WTC11 (cell line): ENCODE measurements at regions not wholly inside any gene's neighbourhood (a gene's known extent, or its start where the extent isn't known, plus 50 kb on each side); places are given as distances from the start of the nearest gene placed in this dataset.

Source experiments
- ATAC-seq: fragments of 200-7000 bp; cut with Tn5 transposase; 2 replicates; pipeline ENCODE4 v1.10.0; 2021; ENCODE audit warnings: mild to moderate bottlenecking, moderate library complexity
- CTCF ChIA-PET: fragments of 300-600 bp; sonication (Branson Sonifier 250); formaldehyde crosslinking; loops from one replicate; lab custom pipeline; 2021; ENCODE audit warnings: antibody characterized with exemption; lab: Charles Lee
- POLR2A ChIA-PET: fragments of 350-600 bp; sonication (Branson Sonifier 250); formaldehyde crosslinking; loops from one replicate; lab custom pipeline; 2021; ENCODE audit warnings: antibody characterized with exemption; lab: Charles Lee
- DNase-seq: peaks from one replicate; pipeline ENCODE4 v3.0.0; 2021; ENCODE audit warnings: low spot score
- H3K27ac Mint-ChIP-seq: 2 replicates; pipeline ENCODE4 v1.8.0; 2021; ENCODE audit warnings: mixed read lengths
- H3K27me3 Mint-ChIP-seq: 2 replicates; pipeline ENCODE4 v1.8.0; 2021; ENCODE audit warnings: low read depth, mild to moderate bottlenecking, moderate library complexity, mixed read lengths
- H3K36me3 Mint-ChIP-seq: 2 replicates; pipeline ENCODE4 v1.8.0; 2021; ENCODE audit warnings: mixed read lengths
- H3K4me1 Mint-ChIP-seq: 2 replicates; pipeline ENCODE4 v1.8.0; 2022; ENCODE audit warnings: mixed read lengths
- H3K4me3 Mint-ChIP-seq: 2 replicates; pipeline ENCODE4 v1.8.0; 2021; ENCODE audit warnings: mild to moderate bottlenecking, moderate library complexity, mixed read lengths
- H3K9me3 Mint-ChIP-seq: 2 replicates; pipeline ENCODE4 v1.8.0; 2021; ENCODE audit warnings: mixed read lengths
- CBFB ChIP-seq: sonication (generic); formaldehyde crosslinking; IDR thresholded peaks from 2 replicates; pipeline ENCODE4 v1.8.1; 2022; ENCODE audit warnings: mild to moderate bottlenecking, low read depth, missing genetic modification reagents
- MXD4 ChIP-seq: fragments of 250-450 bp; sonication (Bioruptor Pico); IDR thresholded peaks from 2 replicates; pipeline ENCODE4 v1.8.0; 2021; ENCODE audit warnings: mild to moderate bottlenecking, moderate library complexity, borderline replicate concordance
- NFE2L1 ChIP-seq: sonication (generic); formaldehyde crosslinking; IDR thresholded peaks from 2 replicates; pipeline ENCODE4 v1.8.1; 2023; ENCODE audit warnings: missing genetic modification reagents
- TCF7 ChIP-seq: sonication (generic); formaldehyde crosslinking; IDR thresholded peaks from 2 replicates; pipeline ENCODE4 v1.8.0; 2022; ENCODE audit warnings: mild to moderate bottlenecking, low read depth, missing genetic modification reagents, moderate library complexity
- ZBTB21 ChIP-seq: sonication (generic); formaldehyde crosslinking; IDR thresholded peaks from 2 replicates; pipeline ENCODE4 v1.8.1; 2023; ENCODE audit warnings: mild to moderate bottlenecking, missing genetic modification reagents, borderline replicate concordance
- ZNF121 ChIP-seq: sonication (generic); formaldehyde crosslinking; IDR thresholded peaks from 2 replicates; pipeline ENCODE4 v1.8.0; 2023; ENCODE audit warnings: missing genetic modification reagents
- ZNF219 ChIP-seq: sonication (generic); formaldehyde crosslinking; IDR thresholded peaks from 2 replicates; pipeline ENCODE4 v1.8.0; 2023; ENCODE audit warnings: missing genetic modification reagents, mild to moderate bottlenecking, borderline replicate concordance
- ZNF317 ChIP-seq: sonication (generic); formaldehyde crosslinking; IDR thresholded peaks from 2 replicates; pipeline ENCODE4 v1.8.1; 2023; ENCODE audit warnings: low read depth, mild to moderate bottlenecking, moderate library complexity, missing genetic modification reagents, borderline replicate concordance
- ZNF423 ChIP-seq: fragments of 250-450 bp; sonication (Bioruptor Pico); IDR thresholded peaks from 2 replicates; pipeline ENCODE4 v2.1.2; 2022; ENCODE audit warnings: mild to moderate bottlenecking, moderate library complexity
- TF ChIP-seq, protein P1 (sequence below): sonication (generic); formaldehyde crosslinking; IDR thresholded peaks from 2 replicates; pipeline ENCODE4 v1.8.1; 2023; ENCODE audit warnings: mild to moderate bottlenecking, missing genetic modification reagents
- TF ChIP-seq, protein P2 (sequence below): sonication (generic); formaldehyde crosslinking; IDR thresholded peaks from 2 replicates; pipeline ENCODE4 v1.8.1; 2023; ENCODE audit warnings: mild to moderate bottlenecking, missing genetic modification reagents, borderline replicate concordance
- TF ChIP-seq, protein P3 (sequence below): sonication (generic); formaldehyde crosslinking; IDR thresholded peaks from 2 replicates; pipeline ENCODE4 v1.8.1; 2022; ENCODE audit warnings: missing genetic modification reagents, borderline replicate concordance
- TF ChIP-seq, protein P4 (sequence below): fragments of 250-450 bp; sonication (Bioruptor Pico); IDR thresholded peaks from 2 replicates; pipeline ENCODE4 v2.1.2; 2022; ENCODE audit warnings: mild to moderate bottlenecking, moderate library complexity
- TF ChIP-seq, protein P5 (sequence below): fragments of 250-450 bp; sonication (Bioruptor Pico); IDR thresholded peaks from 2 replicates; pipeline ENCODE4 v1.9.0; 2021; ENCODE audit warnings: mild to moderate bottlenecking
- TF ChIP-seq, protein P6 (sequence below): sonication (generic); formaldehyde crosslinking; IDR thresholded peaks from 2 replicates; pipeline ENCODE4 v1.8.1; 2023; ENCODE audit warnings: mild to moderate bottlenecking, missing genetic modification reagents, moderate library complexity

DNA sequence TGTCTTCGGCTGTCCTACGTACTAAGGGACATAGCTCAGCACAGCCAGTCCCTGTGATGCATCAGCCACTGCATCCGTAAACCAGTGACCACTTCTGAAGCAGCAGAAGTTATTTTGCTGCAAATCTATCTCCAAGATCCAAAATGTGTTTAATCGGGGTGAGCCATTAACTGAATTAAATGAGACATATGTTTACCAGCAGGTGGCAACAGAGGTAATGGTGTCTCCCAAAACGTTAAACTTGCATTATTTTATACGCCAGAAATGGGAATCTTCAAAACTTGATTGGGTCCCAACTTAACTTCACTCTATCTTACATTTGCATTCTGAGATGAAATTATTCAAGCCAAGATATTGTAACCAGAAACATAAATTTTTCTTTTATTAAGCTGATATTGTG is 75.3 kb upstream of the BOC start:
- H3K4me1 Mint-ChIP-seq, result peaks cover 9% of the 10 kb centered on the region
- H3K27ac Mint-ChIP-seq, result no peak overlapping the region

DNA sequence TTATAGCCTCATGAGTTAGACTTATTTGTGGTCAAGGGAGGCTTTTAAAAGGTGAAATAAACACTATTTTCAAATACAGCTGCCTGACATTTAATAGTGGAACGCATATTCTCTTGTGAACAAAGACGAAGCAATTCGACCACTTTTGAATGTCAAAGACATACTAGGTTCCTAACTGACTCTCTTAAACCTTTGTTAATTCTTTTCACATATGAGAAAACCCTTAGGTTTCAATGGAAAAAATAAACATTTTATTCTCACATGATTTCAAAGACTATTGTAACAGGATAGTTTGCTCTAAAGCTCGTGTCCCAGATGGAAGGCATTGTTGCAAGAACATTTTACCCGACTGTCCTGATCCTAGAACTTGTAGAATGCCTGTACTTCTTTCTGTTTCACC is 74.8 kb upstream of the BOC start:
- no peak overlapping the region for H3K27ac Mint-ChIP-seq
- TF ChIP-seq, protein P1, sequence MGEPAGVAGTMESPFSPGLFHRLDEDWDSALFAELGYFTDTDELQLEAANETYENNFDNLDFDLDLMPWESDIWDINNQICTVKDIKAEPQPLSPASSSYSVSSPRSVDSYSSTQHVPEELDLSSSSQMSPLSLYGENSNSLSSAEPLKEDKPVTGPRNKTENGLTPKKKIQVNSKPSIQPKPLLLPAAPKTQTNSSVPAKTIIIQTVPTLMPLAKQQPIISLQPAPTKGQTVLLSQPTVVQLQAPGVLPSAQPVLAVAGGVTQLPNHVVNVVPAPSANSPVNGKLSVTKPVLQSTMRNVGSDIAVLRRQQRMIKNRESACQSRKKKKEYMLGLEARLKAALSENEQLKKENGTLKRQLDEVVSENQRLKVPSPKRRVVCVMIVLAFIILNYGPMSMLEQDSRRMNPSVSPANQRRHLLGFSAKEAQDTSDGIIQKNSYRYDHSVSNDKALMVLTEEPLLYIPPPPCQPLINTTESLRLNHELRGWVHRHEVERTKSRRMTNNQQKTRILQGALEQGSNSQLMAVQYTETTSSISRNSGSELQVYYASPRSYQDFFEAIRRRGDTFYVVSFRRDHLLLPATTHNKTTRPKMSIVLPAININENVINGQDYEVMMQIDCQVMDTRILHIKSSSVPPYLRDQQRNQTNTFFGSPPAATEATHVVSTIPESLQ (CRISPR knock-in tag), result no peak
- TF ChIP-seq TCF7 (CRISPR knock-in tag) (no peak), ZNF317 (no peak), ZNF121 (no peak), ZNF423 (no peak), NFE2L1 (CRISPR knock-in tag) (no peak), ZNF219 (CRISPR knock-in tag) (no peak), CBFB (CRISPR knock-in tag) (no peak)
- TF ChIP-seq, protein P2, sequence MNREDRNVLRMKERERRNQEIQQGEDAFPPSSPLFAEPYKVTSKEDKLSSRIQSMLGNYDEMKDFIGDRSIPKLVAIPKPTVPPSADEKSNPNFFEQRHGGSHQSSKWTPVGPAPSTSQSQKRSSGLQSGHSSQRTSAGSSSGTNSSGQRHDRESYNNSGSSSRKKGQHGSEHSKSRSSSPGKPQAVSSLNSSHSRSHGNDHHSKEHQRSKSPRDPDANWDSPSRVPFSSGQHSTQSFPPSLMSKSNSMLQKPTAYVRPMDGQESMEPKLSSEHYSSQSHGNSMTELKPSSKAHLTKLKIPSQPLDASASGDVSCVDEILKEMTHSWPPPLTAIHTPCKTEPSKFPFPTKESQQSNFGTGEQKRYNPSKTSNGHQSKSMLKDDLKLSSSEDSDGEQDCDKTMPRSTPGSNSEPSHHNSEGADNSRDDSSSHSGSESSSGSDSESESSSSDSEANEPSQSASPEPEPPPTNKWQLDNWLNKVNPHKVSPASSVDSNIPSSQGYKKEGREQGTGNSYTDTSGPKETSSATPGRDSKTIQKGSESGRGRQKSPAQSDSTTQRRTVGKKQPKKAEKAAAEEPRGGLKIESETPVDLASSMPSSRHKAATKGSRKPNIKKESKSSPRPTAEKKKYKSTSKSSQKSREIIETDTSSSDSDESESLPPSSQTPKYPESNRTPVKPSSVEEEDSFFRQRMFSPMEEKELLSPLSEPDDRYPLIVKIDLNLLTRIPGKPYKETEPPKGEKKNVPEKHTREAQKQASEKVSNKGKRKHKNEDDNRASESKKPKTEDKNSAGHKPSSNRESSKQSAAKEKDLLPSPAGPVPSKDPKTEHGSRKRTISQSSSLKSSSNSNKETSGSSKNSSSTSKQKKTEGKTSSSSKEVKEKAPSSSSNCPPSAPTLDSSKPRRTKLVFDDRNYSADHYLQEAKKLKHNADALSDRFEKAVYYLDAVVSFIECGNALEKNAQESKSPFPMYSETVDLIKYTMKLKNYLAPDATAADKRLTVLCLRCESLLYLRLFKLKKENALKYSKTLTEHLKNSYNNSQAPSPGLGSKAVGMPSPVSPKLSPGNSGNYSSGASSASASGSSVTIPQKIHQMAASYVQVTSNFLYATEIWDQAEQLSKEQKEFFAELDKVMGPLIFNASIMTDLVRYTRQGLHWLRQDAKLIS (CRISPR knock-in tag), result no peak
- TF ChIP-seq, protein P3, sequence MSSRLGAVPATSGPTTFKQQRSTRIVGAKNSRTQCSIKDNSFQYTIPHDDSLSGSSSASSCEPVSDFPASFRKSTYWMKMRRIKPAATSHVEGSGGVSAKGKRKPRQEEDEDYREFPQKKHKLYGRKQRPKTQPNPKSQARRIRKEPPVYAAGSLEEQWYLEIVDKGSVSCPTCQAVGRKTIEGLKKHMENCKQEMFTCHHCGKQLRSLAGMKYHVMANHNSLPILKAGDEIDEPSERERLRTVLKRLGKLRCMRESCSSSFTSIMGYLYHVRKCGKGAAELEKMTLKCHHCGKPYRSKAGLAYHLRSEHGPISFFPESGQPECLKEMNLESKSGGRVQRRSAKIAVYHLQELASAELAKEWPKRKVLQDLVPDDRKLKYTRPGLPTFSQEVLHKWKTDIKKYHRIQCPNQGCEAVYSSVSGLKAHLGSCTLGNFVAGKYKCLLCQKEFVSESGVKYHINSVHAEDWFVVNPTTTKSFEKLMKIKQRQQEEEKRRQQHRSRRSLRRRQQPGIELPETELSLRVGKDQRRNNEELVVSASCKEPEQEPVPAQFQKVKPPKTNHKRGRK (CRISPR knock-in tag), result no peak
- TF ChIP-seq, protein P4, sequence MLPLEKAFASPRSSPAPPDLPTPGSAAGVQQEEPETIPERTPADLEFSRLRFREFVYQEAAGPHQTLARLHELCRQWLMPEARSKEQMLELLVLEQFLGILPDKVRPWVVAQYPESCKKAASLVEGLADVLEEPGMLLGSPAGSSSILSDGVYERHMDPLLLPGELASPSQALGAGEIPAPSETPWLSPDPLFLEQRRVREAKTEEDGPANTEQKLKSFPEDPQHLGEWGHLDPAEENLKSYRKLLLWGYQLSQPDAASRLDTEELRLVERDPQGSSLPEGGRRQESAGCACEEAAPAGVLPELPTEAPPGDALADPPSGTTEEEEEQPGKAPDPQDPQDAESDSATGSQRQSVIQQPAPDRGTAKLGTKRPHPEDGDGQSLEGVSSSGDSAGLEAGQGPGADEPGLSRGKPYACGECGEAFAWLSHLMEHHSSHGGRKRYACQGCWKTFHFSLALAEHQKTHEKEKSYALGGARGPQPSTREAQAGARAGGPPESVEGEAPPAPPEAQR (CRISPR knock-in tag), result no peak
- H3K9me3 Mint-ChIP-seq, result no peaks in the 10 kb centered on the region
- ChIA-PET POLR2A (no interaction called here), CTCF (interaction anchor here (0.7 to 2.9 kb wide), 7 partner anchors 15 to 152 kb away, joined by 3 to 21 read pairs (median 4); partner anchors contain the start of gene BOC)
- peaks cover 9% of the 10 kb centered on the region for H3K4me1 Mint-ChIP-seq
- H3K36me3 Mint-ChIP-seq, result no peaks in the 10 kb centered on the region
- peaks cover 3% of the 10 kb centered on the region for H3K27me3 Mint-ChIP-seq
- H3K4me3 Mint-ChIP-seq, result no peak overlapping the region
- ATAC-seq (no peak; the same call in 1 of the 2 replicates), DNase-seq (no peak)

More for the DNA sequence above, 75.3 kb upstream of the BOC start:
- H3K4me3 Mint-ChIP-seq, result no peak overlapping the region
- CTCF ChIA-PET, result interaction anchor here (0.7 to 2.9 kb wide), 7 partner anchors 14 to 152 kb away, joined by 3 to 21 read pairs (median 4); partner anchors contain the start of gene BOC
- H3K36me3 Mint-ChIP-seq, result no peaks in the 10 kb centered on the region
- H3K9me3 Mint-ChIP-seq, result no peaks in the 10 kb centered on the region
- no peak for TF ChIP-seq MXD4 (CRISPR knock-in tag)
- TF ChIP-seq, protein P5, sequence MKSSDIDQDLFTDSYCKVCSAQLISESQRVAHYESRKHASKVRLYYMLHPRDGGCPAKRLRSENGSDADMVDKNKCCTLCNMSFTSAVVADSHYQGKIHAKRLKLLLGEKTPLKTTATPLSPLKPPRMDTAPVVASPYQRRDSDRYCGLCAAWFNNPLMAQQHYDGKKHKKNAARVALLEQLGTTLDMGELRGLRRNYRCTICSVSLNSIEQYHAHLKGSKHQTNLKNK (CRISPR knock-in tag), result no peak
- no peak for TF ChIP-seq ZBTB21 (CRISPR knock-in tag)
- TF ChIP-seq, protein P6, sequence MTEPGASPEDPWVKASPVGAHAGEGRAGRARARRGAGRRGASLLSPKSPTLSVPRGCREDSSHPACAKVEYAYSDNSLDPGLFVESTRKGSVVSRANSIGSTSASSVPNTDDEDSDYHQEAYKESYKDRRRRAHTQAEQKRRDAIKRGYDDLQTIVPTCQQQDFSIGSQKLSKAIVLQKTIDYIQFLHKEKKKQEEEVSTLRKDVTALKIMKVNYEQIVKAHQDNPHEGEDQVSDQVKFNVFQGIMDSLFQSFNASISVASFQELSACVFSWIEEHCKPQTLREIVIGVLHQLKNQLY, result no peak
- ATAC-seq, result no peak; the same call in 1 of the 2 replicates
- peaks cover 3% of the 10 kb centered on the region; the same call in 1 of the 2 replicates for H3K27me3 Mint-ChIP-seq
- DNase-seq, result no peak
- POLR2A ChIA-PET, result no interaction called here
